ENCODE measurements at regions not wholly inside any gene's neighbourhood (a gene's known extent, or its start where the extent isn't known, plus 50 kb on each side); places are given as distances from the start of the nearest gene placed in this dataset.

DNA sequence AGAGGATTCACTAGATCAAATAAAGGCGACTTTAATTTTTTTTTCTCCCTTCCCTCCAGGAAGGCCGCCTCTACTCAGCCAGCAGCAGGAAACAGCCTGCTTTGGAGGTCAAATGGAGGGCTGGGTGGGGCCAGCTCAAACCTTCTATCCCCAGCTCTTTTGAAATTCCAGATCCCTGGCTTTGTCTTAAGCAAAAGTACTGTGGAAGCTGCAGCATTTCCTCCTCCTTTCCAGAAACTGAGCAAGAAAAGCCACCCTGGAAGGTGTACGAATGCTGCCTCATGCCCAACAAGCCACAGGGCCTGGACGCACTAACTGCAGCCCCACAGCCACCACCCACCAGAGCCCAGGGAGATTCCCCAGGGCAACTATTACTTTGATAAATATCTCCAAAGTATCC, 55.1 kb upstream of the ZCCHC13 start:
- no peak for TF ChIP-seq POLR2AphosphoS5 (IDR thresholded peaks at IDR 0.05)
- TF ChIP-seq, protein P1, sequence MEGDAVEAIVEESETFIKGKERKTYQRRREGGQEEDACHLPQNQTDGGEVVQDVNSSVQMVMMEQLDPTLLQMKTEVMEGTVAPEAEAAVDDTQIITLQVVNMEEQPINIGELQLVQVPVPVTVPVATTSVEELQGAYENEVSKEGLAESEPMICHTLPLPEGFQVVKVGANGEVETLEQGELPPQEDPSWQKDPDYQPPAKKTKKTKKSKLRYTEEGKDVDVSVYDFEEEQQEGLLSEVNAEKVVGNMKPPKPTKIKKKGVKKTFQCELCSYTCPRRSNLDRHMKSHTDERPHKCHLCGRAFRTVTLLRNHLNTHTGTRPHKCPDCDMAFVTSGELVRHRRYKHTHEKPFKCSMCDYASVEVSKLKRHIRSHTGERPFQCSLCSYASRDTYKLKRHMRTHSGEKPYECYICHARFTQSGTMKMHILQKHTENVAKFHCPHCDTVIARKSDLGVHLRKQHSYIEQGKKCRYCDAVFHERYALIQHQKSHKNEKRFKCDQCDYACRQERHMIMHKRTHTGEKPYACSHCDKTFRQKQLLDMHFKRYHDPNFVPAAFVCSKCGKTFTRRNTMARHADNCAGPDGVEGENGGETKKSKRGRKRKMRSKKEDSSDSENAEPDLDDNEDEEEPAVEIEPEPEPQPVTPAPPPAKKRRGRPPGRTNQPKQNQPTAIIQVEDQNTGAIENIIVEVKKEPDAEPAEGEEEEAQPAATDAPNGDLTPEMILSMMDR (IDR thresholded peaks at IDR 0.05) = no peak
- TF ChIP-seq POLR2A (IDR thresholded peaks at IDR 0.05) = no peak
- TF ChIP-seq EP300 (IDR thresholded peaks at IDR 0.05) = no peak
